CD4-positive, alpha-beta T cell treated with Interleukin-17A for 1 hour (primary cell): ENCODE measurements at regions not wholly inside any gene's neighbourhood (a gene's known extent, or its start where the extent isn't known, plus 50 kb on each side); places are given as distances from the start of the nearest gene placed in this dataset.

Experiments
- DNase-seq: peaks from one replicate; pipeline ENCODE4 v3.0.0-alpha.2; 2020

- no peak for DNase-seq
Measured at GRCh38 chr1:193806079-193807048, 620.0 kb upstream of the B3GALT2 start.

- DNase-seq: no peak
Measured at GRCh38 chr1:193799948-193800690, 613.7 kb upstream of the B3GALT2 start.

GRCh38 chr1:193799371-193799770 lies 613.0 kb upstream of the B3GALT2 start:
- DNase-seq: no peak

- DNase-seq: no peak
Measured at GRCh38 chr1:193794239-193794638, 607.8 kb upstream of the B3GALT2 start.

- DNase-seq: no peak
Measured at GRCh38 chr1:193791746-193792145, 605.3 kb upstream of the B3GALT2 start.

GRCh38 chr1:193787061-193787460 lies 600.6 kb upstream of the B3GALT2 start:
- no peak for DNase-seq

GRCh38 chr1:193785850-193786420 lies 599.5 kb upstream of the B3GALT2 start:
- DNase-seq: no peak

- DNase-seq: no peak
Measured at GRCh38 chr1:193774536-193775323, 588.3 kb upstream of the B3GALT2 start.

GRCh38 chr1:193771596-193771995 lies 585.2 kb upstream of the B3GALT2 start:
- no peak for DNase-seq

GRCh38 chr1:193769651-193770050 lies 583.2 kb upstream of the B3GALT2 start:
- no peak for DNase-seq

- no peak for DNase-seq
Measured at GRCh38 chr1:193767886-193768285, 581.5 kb upstream of the B3GALT2 start.

- no peak for DNase-seq
Measured at GRCh38 chr1:193766329-193766728, 579.9 kb upstream of the B3GALT2 start.

- DNase-seq: no peak
Measured at GRCh38 chr1:193763266-193763665, 576.9 kb upstream of the B3GALT2 start.

- DNase-seq: no peak
Measured at GRCh38 chr1:193762236-193762635, 575.8 kb upstream of the B3GALT2 start.

- no peak for DNase-seq
Measured at GRCh38 chr1:193755441-193755840, 569.0 kb upstream of the B3GALT2 start.

GRCh38 chr1:193754732-193755427 lies 568.5 kb upstream of the B3GALT2 start:
- DNase-seq: peak; percentile 12

- DNase-seq: no peak
Measured at GRCh38 chr1:193754151-193754550, 567.7 kb upstream of the B3GALT2 start.

- no peak for DNase-seq
Measured at GRCh38 chr1:193753038-193753756, 566.8 kb upstream of the B3GALT2 start.

- no peak for DNase-seq
Measured at GRCh38 chr1:193749868-193750267, 563.5 kb upstream of the B3GALT2 start.

- DNase-seq: no peak
Measured at GRCh38 chr1:193747579-193747978, 561.2 kb upstream of the B3GALT2 start.

GRCh38 chr1:193741228-193741627 lies 554.8 kb upstream of the B3GALT2 start:
- DNase-seq: no peak
